HG03103 (cell line): ENCODE measurements at regions not wholly inside any gene's neighbourhood (a gene's known extent, or its start where the extent isn't known, plus 50 kb on each side); places are given as distances from the start of the nearest gene placed in this dataset.
"Not testable (repeated sequence)": the region's sequence is repeated elsewhere in the genome, so short reads cannot be mapped to it uniquely, and the experiment has no call there.

Source experiments
- ATAC-seq: cut with Tn5 transposase; IDR thresholded peaks from one replicate; pipeline ENCODE4 v1.9.1; 2021; ENCODE audit warnings: low read depth; ENCODE audit not compliant: unreplicated experiment

DNA sequence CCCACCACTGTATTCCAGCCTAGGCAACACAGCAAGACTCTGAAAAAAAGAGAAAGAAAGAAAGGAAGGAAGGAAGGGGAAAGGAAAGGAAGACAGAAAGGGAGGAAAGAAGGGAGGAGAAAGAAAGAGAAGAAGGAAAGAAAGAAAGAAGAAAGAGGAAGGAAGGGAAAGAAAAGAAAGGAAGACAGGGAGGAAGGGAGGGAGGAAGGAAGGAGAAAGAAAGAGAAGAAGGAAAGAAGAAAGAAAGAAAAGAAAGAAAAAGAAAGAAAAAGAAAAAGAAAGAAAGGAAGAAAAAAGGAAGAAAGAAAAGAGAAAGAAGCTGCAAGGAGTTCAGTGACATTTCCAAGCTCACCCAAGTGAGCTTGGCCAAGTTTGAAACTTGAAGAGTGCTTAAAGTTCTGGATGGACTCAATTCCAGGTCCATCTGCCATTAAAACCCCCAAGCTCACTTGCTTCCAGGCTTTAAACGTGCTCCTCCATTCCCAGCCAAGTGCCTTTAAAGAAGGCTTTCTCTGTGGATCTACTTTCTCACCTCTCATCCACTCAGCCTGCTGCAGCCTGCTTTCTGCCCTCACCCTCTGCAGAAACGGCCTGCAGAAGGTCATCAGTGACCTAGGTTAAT lies 101.5 kb downstream of the VCPKMT start:
- no peak for ATAC-seq

GRCh38 chr14:50015716-50016115 lies 100.7 kb downstream of the VCPKMT start:
- ATAC-seq: no peak

GRCh38 chr14:50018201-50018932 lies 98.0 kb downstream of the VCPKMT start:
- ATAC-seq: no peak

DNA sequence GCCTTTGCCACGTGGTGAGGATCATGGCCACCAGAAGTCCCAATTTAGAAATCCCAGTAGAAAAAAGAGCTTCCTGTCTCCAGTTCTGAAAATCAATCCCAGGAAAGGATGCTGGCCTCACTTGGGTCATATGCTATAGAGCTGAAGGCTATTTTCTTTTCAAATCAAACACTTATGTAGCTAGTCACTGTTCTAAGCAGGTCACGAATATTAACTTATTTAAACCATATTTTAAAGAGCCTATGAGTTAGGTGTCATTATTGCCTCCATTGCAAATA lies 97.5 kb downstream of the VCPKMT start:
- ATAC-seq: no peak

- no peak for ATAC-seq
Observed at GRCh38 chr14:50020184-50020583, 96.2 kb downstream of the VCPKMT start.

- no peak for ATAC-seq
Observed at GRCh38 chr14:50020799-50021198, 95.6 kb downstream of the VCPKMT start.

- ATAC-seq: no peak
Observed at GRCh38 chr14:50021261-50022031, 94.9 kb downstream of the VCPKMT start.

GRCh38 chr14:50022661-50023060 lies 93.7 kb downstream of the VCPKMT start:
- no peak for ATAC-seq

DNA sequence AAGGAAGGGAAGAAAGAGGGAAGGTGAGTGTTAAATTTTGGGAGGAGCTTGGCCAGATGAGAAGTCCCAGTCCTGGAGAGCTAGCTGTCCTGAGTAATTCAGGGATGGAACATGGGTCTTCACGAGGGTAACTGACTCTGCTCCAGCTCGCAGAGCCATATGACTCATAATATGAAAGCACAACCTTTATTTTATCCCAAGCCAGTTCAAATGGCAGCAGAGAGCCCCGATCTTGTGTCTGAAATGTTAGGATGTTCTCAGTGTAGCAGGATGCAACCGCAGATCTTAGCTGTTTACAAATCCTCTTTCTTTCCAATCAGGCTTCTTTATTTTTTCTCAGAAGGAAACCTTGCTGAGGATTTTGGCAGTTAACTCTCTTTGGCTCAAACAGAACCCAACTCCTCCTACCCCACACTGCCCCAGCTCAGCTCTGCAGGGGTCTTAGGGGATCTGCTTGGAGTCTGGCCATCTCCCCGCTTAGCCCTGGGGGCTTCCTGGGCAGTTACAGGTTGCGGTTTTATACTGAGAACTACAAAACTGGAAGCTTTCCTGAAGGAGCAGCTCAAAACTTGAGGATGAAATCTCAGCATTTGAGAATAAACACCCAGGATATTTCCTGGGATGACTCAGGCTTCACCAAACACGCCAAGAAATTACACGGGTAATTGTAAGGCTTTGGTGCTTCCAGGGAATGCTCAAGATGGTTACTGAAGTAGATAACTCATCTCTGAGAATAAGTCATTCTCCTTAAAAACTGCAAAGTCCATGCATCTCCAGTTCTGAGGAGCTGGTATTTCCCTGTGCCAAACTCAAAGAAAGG lies 92.5 kb downstream of the VCPKMT start:
- ATAC-seq: no peak

GRCh38 chr14:50025073-50025472 lies 91.3 kb downstream of the VCPKMT start:
- ATAC-seq: no peak

DNA sequence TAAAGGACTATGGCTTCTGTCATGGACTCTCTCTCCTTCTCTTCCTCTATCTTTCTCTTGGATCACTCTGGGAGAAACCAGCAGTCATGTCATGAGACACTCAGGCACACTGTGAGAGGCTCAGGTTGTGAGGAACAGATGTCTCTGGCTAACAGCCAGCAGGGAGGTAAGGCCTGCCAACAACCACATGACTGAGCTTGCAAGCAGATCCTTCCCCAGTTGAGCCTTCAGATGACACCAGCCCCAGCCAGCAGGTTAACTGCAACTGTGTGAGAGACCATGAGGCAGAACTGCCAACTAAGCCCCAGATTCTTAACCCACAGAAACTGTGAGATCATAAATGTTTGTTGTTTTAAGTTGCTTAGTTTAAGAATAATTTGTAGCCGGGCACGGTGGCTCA lies 90.6 kb downstream of the VCPKMT start:
- ATAC-seq: no peak

DNA sequence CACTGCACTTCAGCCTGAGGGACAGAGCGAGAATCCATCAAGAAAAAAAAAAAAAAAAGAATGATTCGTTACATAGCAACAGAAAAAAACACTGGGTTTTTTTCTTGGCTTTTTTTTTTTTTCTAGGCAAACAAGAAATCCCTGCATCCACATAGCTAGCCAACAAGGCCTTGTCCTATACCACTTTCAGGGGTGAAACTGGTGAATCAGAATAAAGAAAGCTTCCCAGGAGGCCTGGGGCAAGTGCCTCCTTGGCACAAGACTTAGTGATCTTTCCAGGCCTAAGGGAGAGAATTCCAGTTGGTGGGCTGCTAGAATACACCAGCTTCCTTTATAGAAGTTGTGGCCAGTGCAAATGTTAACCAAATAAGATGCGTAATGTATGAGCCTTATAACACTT lies 90.0 kb downstream of the VCPKMT start:
- ATAC-seq: no peak

GRCh38 chr14:50027816-50028215 lies 88.6 kb downstream of the VCPKMT start:
- no peak for ATAC-seq

GRCh38 chr14:50028458-50028857 lies 87.9 kb downstream of the VCPKMT start:
- no peak for ATAC-seq

DNA sequence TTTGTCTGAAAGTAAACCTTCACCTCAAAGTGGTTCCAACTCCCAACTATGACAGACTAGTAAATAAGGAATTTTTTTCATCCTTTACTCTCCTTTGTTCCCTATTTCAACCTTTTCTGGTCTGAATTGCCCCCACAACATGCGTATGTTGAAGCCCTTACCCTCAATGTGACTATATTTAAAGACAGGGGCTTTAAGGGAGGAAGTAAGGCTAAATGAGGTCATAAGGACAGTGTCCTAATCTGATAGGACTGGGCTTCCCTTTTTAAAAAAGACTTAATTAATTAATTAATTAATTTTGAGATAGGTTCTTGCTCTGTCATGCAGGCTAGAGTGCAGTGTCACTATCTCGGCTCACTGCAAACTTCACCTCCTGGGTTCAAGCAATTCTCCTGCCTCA lies 86.3 kb downstream of the VCPKMT start:
- no peak for ATAC-seq

DNA sequence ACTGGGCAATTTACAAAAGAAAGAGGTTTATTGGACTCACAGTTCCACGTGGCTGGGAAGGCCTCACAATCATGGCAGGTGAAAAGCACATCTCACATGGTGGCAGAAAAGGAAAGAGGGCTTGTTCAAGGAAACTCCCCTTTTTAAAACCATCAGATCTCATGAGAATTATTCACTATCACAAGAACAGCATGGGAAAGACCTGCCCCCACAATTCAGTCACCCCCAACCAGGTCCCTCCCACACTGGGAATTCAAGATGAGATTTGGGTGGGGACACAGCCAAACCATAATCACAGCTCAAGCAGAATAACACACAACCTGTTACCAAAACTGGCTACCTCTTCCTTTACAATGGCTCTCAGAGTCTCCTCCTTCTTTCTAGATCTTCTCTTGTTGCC lies 85.5 kb downstream of the VCPKMT start:
- not testable (repeated sequence) for ATAC-seq

DNA sequence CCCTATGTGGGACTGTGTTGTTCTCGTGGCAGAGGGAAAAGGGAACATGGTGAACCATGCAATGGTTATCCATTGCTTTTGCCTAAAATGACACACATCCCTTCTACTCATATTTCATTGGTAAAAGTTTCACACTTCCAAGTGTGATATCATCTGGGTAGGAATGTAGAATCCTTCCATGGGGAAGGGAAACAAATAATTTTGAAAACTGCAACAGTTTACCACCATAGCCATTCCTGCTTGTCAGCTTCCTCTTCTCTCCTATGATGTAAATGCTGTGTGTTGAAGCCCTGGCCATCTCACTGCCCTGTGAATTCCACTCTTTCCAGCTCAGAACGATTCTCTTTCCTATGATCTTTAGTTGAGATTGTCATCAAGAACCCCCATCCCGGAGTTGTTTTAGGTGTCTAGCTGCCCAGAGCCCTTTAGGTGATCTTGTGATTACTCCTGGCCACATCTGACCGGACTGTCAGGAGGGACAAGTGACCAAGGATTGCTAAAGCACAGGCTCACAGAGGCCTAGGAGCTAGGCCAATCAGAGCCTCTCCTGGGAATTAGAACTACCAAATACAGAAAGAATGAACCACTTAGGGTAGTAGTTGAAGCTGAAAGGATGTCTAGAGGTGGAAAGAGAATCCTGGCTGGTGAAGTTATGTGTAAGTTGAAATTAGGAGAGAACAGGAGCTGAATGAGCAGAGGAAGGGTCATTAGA lies 84.6 kb downstream of the VCPKMT start:
- no peak for ATAC-seq

DNA sequence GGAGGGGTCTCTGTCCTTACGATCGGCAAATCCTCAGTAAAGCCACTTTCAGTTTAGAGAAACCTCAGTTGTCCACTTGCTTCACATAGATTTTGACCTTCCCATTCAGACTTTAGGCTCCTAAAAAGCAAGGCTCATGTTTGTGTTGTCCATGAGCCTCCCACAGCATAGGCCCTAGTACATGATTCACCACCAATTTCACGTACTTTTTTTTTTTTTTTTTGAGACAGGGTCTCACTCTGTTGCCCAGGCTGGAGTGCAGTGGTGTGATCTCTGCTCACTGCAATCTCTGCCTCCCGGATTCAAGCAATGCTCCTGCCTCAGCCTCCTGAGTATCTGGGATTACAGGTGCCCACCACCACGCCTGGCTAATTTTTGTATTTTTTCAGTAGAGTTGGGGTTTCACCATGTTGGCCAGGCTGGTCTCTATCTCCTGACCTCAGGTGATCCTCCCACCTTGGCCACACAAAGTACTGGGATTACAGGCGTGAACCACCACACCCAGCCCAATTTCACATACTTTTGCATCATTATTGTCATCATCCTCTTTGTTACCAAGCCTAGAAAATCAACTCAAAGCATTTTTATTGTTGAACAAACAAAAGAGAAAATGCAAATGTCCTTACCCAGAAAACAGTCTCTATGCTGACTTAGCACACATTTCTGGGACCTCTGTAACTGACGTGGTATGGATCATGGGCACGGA lies 83.8 kb downstream of the VCPKMT start:
- not testable (repeated sequence) for ATAC-seq

- ATAC-seq: no peak
Observed at GRCh38 chr14:50035214-50035613, 81.2 kb downstream of the VCPKMT start.

GRCh38 chr14:50036211-50036610 lies 80.2 kb downstream of the VCPKMT start:
- ATAC-seq: no peak
